ENCODE measurements at regions not wholly inside any gene's neighbourhood (a gene's known extent, or its start where the extent isn't known, plus 50 kb on each side); places are given as distances from the start of the nearest gene placed in this dataset.

GRCh38 chr13:64938660-64939059 is 2291.5 kb downstream of the PCDH9 start:
- TF ChIP-seq ZFP30 (CRISPR knock-in tag; IDR thresholded peaks at IDR 0.05) (no peak), SNAI2 (CRISPR knock-in tag; IDR thresholded peaks at IDR 0.05) (no peak), POU6F1 (CRISPR knock-in tag; IDR thresholded peaks at IDR 0.05; ENCODE audit: borderline replicate concordance, low read depth) (no peak), CREB5 (CRISPR knock-in tag; IDR thresholded peaks at IDR 0.05; ENCODE audit: low read depth) (no peak), GLIS3 (CRISPR knock-in tag; IDR thresholded peaks at IDR 0.05) (no peak), TOX (CRISPR knock-in tag; IDR thresholded peaks at IDR 0.05; ENCODE audit: borderline replicate concordance) (no peak), PPARA (CRISPR knock-in tag; IDR thresholded peaks at IDR 0.05; ENCODE audit: borderline replicate concordance) (no peak)
